HG03139 (cell line): ENCODE measurements at regions not wholly inside any gene's neighbourhood (a gene's known extent, or its start where the extent isn't known, plus 50 kb on each side); places are given as distances from the start of the nearest gene placed in this dataset.

Experiments used
- ATAC-seq: cut with Tn5 transposase; IDR thresholded peaks from one replicate; pipeline ENCODE4 v1.9.1; 2021; ENCODE audit not compliant: unreplicated experiment

DNA sequence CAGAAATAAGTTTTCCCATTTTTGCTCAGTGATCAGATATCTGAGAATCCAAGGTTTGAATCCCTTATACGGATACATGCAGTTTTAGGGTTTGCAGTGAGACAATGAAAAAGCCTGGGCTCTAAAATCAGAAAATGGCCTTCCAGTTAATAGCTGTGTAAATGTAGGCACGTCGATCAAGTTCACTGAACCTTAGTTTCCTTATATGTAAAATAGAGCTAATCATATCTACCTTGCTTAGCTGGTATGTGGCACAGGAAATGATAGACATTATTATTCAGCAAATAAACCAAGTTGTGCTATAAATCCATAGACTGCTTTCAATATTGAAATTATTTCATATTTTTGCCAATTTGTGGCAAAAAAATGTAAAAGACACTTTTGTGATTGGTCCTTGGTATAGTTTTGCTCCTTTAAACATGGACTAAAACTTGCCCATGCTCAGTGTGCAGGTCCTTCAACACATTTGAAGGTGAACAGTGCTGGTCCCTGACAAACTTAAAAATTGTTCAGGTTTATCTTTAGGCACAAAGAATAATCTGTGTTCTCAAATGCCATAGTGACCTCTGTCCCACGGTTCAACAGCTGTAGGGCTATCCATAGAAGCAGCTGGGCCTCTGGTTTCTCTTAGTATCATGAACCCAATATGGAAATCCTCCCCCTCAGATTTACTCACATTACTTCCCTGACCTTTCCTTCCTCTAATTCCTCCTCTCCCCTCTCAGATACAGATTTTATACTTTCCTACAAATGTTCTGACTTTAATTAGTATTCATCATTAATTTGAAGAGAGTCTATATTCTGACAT, 51.0 kb downstream of the CCDC54 start:
- no peak for ATAC-seq

DNA sequence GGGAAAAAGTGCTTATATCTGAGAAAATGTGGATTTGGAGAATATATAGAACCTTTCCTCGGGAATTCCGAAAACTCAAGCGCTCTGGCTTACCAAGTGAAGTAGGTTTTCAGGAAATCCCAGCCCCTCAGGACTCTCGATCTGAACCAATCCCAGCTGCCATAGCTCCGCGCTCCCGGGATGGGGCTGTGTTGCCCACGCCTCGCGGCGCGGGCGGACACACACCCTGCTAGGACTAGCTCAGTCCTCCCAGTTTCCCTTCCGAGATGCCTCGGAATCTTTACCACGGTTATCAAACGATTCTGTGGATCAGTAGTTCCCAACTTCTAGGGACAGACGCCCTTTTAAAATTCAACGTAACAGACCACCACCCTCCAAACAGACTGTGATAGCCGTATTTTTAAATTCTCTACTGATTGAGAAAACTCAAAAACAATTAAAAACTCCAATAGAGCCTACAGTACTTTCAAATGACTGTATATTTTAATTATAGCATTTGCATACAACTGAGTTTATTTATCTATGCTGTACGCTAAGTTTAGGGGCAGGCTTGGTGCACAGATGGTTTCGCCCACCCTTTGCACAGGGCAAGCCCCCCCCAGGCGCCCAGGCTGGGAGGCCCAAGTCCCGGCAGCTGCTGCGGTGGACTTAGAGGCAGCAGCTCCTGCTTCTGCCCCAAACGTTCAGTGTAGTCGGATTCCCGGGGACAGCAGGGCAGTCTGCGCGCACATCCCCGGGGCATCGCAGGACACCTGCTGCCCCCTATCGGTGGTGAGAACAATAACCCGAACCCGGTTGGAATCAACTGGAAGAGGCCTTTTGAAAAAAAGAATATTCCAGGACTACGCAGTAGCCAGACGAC, 52.3 kb downstream of the CCDC54 start:
- peak; percentile 53 for ATAC-seq

DNA sequence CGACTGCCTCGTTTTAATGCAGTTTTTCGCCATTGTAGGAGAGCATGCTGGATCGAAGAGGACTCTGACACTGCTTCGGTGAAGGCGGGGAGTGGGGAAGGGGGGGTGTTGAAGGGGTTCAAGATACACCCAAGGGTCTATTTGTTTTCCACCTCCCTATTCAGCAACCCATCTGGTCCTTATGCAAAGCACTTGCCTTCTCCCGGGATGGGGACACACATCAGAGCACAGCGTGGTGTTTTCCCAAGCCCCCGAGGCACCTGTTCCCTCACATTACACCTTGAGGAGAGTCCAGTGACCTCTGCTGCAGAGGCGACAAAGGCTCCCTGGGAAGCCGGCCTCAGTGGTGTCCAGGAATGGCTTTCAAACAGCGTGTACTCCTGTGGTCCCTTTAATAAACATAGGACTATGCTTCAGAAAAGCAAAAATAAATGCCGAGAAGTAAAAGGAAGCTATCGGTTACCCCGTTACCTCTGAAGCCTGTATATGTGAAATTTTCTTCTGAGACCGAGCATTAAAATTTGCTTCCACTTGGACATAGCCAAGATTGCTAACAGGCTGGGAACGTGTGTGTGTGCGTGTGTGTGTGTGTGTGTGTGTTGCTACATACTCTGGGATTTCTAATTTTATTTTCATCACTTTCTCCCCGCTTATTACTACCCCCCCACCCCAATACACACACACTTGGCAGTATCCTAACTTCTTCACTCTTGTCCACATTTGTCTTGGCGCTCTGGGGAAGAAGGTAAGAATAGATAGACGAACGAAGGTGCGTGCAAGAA, 53.2 kb downstream of the CCDC54 start:
- ATAC-seq, result no peak

DNA sequence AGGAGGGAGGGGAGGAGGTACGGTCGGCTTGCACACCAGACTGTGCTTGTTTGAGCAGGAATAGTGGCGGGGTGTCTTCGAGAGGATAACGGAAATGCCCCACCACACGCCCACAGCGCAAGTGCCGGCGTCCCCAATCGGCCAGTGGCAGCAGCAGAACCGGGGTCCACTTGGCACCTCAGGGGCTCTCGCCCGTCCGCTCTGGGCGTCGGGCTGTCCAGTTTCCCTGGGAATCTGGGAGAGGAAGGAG, 53.7 kb downstream of the CCDC54 start:
- peak; percentile 21 for ATAC-seq

DNA sequence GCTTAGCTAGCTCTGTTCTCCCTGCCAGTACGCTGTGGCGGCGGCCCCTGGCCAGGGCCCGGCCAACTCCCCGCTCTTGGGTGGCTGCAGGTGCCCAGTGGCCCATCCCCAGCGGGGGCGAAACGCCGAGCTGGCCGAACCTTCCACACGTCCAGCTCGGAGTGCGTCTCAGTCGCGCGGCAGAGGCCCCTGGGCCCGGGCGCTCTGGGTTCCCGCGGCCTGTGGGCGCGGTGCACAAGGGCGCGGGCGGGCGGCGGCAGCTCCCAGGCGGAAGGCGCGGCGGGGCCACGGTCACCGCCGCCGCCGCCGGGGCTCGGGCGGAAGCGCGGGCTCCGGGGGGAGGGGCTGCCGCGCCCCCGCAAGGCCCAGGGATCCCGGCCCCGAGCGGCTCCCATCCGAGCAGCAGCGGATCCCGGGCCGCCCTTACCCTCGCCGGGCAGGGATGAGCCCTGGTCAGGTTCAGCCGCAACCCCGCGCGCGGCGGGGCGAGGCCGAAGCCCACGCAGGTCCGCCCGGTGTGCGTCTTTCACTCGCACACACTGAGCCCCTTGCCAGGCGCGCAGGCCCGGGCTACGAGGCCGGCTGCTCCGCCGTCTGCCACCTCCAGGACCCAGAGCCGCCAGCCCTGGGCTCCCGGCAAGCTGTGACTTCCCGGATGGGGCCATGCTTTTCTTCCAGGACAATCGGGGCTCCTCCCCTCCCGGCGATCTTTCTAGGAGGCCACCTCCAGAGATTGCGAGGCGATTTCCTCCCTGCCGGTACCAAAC, 54.2 kb downstream of the CCDC54 start:
- ATAC-seq, result peak; percentile 55

DNA sequence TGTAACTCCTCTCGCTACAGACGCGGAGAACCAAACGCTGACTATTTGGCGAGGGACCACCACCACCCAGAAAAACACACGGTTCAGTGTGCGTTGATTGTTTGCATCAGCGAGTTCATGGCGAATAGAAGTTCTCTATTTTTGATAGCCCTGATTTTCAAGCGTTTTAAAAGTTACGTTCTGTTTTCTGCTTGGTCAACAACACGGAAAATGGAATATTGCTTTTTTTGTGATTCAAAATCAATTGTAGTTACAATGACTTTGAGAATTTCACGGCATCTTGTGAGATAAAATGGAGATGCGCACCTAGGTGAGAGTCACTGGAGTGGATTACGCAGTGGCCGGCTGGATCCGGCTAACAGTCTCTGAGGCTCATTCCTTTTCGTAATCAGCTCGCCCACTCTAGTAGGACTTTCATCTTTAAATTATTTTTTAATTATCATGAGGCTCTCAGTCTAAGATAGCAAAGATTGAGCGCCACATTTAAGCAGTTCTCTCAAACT, 54.8 kb downstream of the CCDC54 start:
- ATAC-seq, result no peak

DNA sequence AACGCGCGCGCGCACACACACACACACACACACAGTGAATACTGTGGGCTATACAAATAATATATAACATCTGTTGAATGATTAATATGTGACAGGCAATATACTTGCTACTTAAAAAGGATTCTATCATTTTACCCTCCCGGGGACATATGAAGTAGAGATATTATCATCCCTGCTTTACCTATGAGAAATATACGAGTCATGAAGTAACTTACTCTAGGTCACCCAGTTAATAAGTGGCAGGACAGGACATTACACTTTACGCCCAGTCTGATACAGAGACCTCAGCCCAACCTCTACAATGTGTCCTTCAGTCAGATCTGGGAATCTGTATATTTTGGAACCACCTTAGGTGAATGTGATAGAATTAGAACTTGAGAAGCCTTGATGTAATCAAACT, 55.4 kb downstream of the CCDC54 start:
- no peak for ATAC-seq

DNA sequence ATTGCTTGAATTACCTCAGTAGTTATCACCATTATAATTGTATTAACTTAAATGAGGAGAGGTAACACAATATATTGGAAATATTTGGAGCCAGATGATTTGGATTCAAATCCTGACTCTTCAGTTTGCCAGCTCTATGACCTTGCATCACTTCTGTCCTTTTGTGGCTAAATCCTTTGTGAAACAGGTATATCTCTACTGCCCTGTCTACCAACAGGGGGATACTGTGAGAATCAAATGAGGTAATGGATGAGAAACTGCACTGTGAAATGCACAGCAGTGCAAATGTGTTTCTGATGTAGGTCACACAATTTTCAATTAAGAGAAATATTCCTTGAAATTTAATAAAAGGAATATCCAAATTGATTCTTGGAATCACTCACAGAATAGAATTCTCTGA, 58.8 kb downstream of the CCDC54 start:
- ATAC-seq, result no peak

DNA sequence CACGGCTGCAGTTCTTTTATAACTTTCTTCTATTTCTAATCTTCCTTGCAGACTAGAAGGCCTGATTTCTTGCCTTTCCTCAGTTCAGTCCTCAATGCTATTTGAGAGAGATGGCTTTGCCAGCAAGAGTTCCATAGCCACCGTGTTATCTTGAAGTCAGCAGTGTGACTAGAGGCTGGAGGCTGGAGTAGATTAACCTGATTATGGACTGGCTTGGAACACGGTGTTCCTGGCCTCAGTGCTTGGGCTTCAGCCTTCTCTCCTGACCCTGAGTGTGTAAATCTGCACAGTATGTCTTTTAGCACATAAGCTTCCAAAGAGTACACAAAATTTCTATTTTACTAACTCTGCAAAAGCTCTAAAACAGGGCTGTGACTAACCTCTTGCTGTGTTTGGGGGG, 61.4 kb downstream of the CCDC54 start:
- no peak for ATAC-seq

DNA sequence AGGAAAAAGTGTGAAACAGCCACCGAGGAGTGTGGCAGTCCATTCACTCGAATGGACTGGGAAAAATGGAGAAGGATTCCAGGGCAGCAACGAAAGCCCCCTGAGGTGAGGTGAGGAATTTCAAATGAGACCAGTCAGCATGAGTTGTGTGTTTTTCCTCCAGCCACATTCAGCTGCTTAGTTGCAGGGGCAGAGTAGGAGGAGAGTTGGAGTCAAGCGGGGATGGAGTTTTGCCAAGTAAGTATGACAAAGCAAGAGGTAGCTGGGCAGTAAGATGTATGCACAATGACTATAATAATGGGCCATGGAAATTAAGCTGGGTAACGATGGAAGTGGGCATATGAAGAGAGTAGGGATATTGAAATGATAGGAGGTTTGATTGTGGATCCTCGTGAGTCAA, 64.4 kb downstream of the CCDC54 start:
- no peak for ATAC-seq

DNA sequence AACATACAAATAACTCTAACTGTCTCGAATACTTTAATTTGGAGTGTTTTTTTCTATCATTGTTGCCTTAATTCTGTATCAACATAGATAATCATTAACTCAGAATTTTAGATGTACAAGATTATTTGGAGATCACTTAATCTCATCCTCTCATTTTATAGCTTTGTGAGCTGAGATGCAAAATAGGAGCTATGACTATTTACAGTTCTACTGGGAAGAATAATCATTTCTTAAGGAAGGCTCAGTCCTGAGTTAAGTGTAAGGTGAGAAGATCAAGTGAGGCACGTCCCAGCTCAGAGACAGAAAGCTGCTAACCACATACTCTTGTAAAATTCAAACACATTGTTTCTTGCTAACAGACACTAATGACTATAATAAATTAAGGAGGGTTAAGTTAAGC, 66.2 kb downstream of the CCDC54 start:
- ATAC-seq, result no peak

DNA sequence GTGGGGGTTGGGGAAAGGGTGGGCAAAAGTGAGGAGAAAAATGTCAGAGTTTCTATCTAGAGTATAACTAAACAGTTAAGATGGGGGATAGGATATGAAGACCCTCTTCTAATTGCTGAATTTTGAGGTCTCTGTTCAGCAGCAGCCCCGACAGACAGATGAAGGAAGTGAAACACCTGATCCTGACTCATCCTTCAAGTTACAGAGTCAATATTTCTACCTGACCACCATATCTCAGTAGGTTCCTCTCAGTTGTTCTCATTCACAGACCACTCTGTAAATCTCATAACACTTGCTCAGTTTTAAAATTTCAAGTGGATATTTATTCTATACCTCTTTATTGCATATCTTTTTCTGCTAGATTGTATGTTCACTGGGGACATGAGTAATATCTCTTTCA, 69.5 kb downstream of the CCDC54 start:
- ATAC-seq, result no peak

DNA sequence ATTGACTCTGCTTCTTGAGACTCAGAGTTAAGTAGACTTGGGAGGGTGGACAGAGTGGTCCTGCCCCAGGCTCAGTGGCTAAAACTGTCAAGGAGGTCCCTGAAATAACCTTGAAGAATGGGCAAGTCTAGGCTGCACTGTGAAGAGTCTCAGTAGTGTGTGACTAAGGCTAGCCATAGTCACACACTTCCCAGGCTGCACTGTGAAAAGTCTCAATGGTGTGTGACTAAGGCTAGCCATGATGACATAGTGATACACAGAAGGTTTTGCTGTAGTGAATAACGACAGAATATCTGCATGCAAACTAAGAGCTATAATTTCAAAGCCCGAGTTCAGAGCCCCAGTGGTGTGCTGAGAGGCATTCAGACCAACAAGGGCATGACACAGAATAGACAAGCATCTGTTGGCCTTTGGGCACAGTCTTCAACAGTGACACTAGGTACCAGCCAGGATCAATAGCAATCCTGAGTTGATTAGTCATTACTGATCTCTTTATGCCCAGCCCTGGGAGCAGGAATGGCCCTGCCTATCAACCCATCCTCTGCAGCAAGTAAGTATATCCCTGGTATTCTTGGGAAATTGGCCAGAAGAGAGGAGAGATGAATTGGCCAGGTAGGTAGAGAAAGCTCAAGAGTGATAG, 72.4 kb upstream of the BBX start:
- no peak for ATAC-seq

DNA sequence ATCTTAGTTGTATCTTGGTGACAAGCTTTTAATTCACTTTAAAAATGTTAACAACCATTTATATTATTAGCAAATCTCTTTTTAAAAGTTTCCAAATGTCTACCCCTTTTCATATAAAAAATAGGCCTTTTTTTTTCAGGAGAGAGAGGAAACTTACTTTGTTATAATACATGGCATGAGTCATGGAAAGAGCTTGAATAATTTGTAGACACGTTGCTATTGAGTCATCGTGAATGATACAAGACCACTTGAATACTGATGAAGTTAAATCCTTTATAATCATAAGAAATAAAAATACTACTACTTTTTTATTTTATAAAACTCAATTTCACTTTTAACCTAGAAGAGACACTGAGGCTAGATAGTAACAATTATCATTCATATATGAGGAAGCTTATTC, 70.3 kb upstream of the BBX start:
- no peak for ATAC-seq

DNA sequence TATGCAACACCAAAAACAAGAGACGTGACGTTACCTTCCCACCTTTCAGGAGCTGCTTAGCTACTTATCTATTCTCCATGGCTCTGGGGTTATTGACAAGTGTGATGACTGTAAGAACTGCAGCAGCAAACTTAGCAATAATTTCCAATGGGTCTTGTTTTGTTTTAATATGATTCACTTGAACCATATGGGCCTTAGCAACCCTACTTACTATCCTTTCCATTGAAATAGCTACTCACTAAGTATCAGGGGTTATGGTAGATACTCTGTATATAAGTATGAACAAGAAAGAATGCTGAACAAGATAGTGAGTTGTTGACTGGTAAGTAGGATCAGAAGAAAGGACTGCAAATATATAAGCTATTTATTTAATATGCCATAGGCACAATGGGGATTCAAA, 69.3 kb upstream of the BBX start:
- no peak for ATAC-seq

DNA sequence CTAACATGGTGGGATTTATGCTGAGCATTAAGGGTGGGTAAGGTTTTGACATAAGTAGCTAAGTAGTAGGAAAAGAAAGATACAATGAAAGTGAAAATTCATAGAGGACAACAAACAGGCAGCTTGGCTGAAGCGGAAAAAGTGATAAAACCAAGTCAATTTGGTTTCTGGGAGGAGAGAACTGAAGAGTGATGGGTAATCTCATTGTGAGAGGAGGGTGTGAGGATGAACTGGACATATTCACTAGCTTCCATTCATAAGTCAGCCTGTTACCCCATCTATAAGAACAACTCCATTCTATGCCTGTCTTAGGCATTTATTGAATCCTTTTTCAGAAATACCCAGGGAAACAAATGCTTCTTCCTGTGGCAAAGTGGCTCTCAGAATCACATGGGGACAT, 67.1 kb upstream of the BBX start:
- ATAC-seq, result no peak

DNA sequence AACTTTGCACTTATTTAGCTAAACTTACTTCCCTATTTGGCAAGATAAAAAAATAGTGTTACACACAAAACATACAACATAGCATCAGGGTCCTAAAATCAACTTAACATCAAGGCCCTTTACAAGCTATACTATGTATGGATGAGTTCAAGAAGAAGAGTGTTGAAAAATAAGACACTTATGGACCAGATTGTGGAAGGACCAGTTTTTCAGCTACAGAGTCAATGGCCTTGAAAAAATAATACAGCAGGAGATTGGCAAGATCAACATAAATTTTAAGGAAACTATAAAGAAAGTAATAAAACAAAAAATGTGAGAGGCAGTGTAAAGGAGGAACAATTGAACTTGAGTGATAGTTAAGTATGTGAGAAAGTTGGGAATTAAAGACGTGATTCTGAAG, 66.3 kb upstream of the BBX start:
- ATAC-seq, result no peak

DNA sequence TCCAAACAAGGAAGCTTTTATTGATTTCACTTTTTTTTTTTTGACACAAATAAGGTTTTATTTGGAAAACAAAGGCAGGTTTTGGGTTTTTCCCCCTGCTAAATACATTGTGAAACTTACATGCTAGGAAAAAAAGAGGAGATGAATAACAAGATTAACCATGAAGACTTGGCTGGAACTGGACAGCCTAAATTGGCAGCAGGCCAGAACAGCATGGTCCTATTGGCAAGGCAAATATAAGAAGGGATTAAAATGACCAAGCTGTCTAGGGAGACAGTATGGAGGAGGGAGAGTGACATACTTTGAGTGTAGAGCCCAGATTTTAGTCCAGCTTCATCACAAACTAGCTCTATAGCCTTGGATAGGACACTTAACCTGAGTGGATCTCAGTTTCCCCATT, 63.9 kb upstream of the BBX start:
- ATAC-seq, result no peak

DNA sequence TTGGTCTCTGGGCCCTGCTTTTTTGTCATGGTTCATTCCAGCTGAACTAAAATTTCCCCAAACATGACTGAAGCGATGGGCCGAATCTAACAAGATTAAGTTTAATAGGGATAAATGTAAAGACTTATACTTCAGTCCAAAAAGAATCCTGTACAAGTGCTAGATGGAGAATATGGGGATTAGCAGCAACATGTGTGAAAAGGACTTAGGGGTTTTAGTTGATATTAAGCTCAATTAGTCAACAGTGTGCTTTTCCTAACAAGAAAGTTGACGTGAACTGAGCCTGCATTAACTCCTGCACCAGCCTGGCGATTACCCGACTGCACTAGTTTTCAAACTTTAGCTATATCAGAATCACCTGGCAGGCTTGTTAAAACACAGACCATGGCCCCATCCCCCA, 61.0 kb upstream of the BBX start:
- ATAC-seq, result no peak

DNA sequence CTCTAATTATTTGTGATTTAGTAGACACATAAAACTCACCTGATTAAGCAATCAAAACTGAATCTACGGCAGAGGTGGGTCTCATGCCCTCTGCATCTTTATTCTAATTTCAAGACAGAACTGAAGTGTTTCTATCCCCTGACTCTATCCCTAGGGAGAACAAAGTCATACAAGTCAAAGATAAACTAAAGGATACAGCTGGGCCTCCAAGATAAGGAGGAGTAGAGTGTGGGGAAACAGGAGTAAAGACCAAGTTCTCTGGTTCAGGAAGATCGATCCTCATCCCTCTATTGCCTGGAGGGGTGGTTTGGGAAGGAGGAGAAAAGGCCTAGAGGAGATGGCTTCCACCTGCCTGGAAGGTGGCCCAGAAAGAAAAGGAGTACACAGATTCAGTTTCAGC, 58.7 kb upstream of the BBX start:
- no peak for ATAC-seq
